ENCODE measurements at regions not wholly inside any gene's neighbourhood (a gene's known extent, or its start where the extent isn't known, plus 50 kb on each side); places are given as distances from the start of the nearest gene placed in this dataset.

- no peak for TF ChIP-seq NFIC (IDR thresholded peaks at IDR 0.05; ENCODE audit: borderline replicate concordance)
- TF ChIP-seq CTCF (IDR thresholded peaks at IDR 0.05) = no peak
- no peak for TF ChIP-seq RCOR1 (IDR thresholded peaks at IDR 0.05; ENCODE audit: low read length)
- TF ChIP-seq GATA2 (CRISPR knock-in tag; IDR thresholded peaks at IDR 0.05) = no peak
- TF ChIP-seq CHD2 (IDR thresholded peaks at IDR 0.05; ENCODE audit: low read length, partially characterized antibody) = no peak
- no peak for TF ChIP-seq SIN3A (IDR thresholded peaks at IDR 0.05; ENCODE audit: borderline replicate concordance, low read depth, low read length)
- no peak for TF ChIP-seq ZBTB33 (IDR thresholded peaks at IDR 0.05; ENCODE audit: borderline replicate concordance, low read depth)
- TF ChIP-seq USF2 (IDR thresholded peaks at IDR 0.05; ENCODE audit: borderline replicate concordance, low read depth, low read length) = no peak
- no peak for TF ChIP-seq SMC3 (IDR thresholded peaks at IDR 0.05; ENCODE audit: low read depth, low read length)
- TF ChIP-seq FOXJ3 (CRISPR knock-in tag; IDR thresholded peaks at IDR 0.05) = no peak
- no peak for TF ChIP-seq NRF1 (IDR thresholded peaks at IDR 0.05; ENCODE audit: low read depth, low read length)
- TF ChIP-seq EZH2phosphoT487 (IDR thresholded peaks at IDR 0.05; ENCODE audit: borderline replicate concordance, low read depth) = no peak
- TF ChIP-seq TAF1 (IDR thresholded peaks at IDR 0.05; ENCODE audit: borderline replicate concordance, low read depth, low read length) = no peak
Observed at GRCh38 chr2:128818704-128819491, 500.2 kb upstream of the HS6ST1 start.

Measured in SK-N-SH (cell line).